Liver (tissue), 8 donors: ENCODE measurements at regions not wholly inside any gene's neighbourhood (a gene's known extent, or its start where the extent isn't known, plus 50 kb on each side); places are given as distances from the start of the nearest gene placed in this dataset.

Experiments
- DNase-seq: peaks from one replicate; pipeline ENCODE4 v3.0.0-alpha.2; 2017; ENCODE audit warnings: low spot score
- H3K27ac ChIP-seq, 2 donors: one replicate each; pipeline ENCODE4 v1.7.0; 2013; ENCODE audit warnings: inconsistent platforms in 2 of 2, low read length in 2 of 2, control low read depth in 1 of 2, low read depth in 1 of 2, mild to moderate bottlenecking in 1 of 2
- H3K27me3 ChIP-seq, 4 donors: one replicate each; pipeline versions ENCODE4 v1.6.1 to v1.7.0; 2013; ENCODE audit warnings: low read length in 3 of 4, inconsistent platforms in 1 of 4, mild to moderate bottlenecking in 1 of 4, moderate library complexity in 1 of 4; ENCODE audit not compliant: control insufficient read depth in 4 of 4, insufficient read depth in 4 of 4
- H3K36me3 ChIP-seq, 4 donors: one replicate each; pipeline versions ENCODE4 v1.6.1 to v1.7.0; 2013; ENCODE audit warnings: low read length in 3 of 4, mild to moderate bottlenecking in 3 of 4, low read depth in 1 of 4, moderate library complexity in 1 of 4; ENCODE audit not compliant: control insufficient read depth in 4 of 4, insufficient read depth in 3 of 4
- H3K4me1 ChIP-seq, 4 donors: one replicate each; pipeline versions ENCODE4 v1.6.1 to v1.7.0; 2013; ENCODE audit warnings: low read length in 3 of 4, mild to moderate bottlenecking in 3 of 4, moderate library complexity in 1 of 4; ENCODE audit not compliant: control insufficient read depth in 4 of 4, insufficient read depth in 4 of 4
- H3K4me3 ChIP-seq, 3 donors: one replicate each; pipeline versions ENCODE4 v1.6.1 to v1.7.0; 2013; ENCODE audit warnings: low read length in 3 of 3, control low read depth in 1 of 3, low read depth in 1 of 3, mild to moderate bottlenecking in 1 of 3
- H3K9ac ChIP-seq, 2 donors: one replicate each; pipeline ENCODE4 v1.7.0; 2013; ENCODE audit warnings: low read length in 2 of 2, mild to moderate bottlenecking in 2 of 2, moderate library complexity in 2 of 2, control low read depth in 1 of 2, low read depth in 1 of 2
- H3K9me3 ChIP-seq, 4 donors: one replicate each; pipeline versions ENCODE4 v1.6.1 to v1.7.0; 2013; ENCODE audit warnings: low read length in 3 of 4; ENCODE audit not compliant: control insufficient read depth in 4 of 4
- EGR1 ChIP-seq, 2 donors: IDR thresholded peaks; 2 replicates each; pipeline ENCODE4 v1.6.1; 2016 to 2018; ENCODE audit warnings: antibody characterized with exemption in 2 of 2, low read depth in 2 of 2
- FOXA1 ChIP-seq: IDR thresholded peaks from 2 replicates; pipeline ENCODE4 v1.6.1; 2016; ENCODE audit warnings: antibody characterized with exemption
- FOXA2 ChIP-seq: IDR thresholded peaks from 2 replicates; pipeline ENCODE4 v1.6.1; 2016; ENCODE audit warnings: antibody characterized with exemption
- GABPA ChIP-seq, 2 donors: IDR thresholded peaks in 1 of 2; conservative IDR thresholded peaks in 1 of 2; 2 replicates each; pipeline ENCODE4 v1.6.1; 2016; ENCODE audit warnings: antibody characterized with exemption in 2 of 2, mild to moderate bottlenecking in 1 of 2, moderate library complexity in 1 of 2
- HNF4A ChIP-seq, 2 donors: conservative IDR thresholded peaks; 2 replicates each; pipeline ENCODE4 v1.6.1; 2016; ENCODE audit warnings: antibody characterized with exemption in 2 of 2, mild to moderate bottlenecking in 2 of 2
- HNF4G ChIP-seq: IDR thresholded peaks from 2 replicates; pipeline ENCODE4 v1.6.1; 2016; ENCODE audit warnings: antibody characterized with exemption
- JUND ChIP-seq, 2 donors: IDR thresholded peaks; 2 replicates each; pipeline ENCODE4 v1.6.1; 2016; ENCODE audit warnings: antibody characterized with exemption in 2 of 2
- MAX ChIP-seq: IDR thresholded peaks from 2 replicates; pipeline ENCODE4 v1.6.1; 2016; ENCODE audit warnings: antibody characterized with exemption
- NR2F2 ChIP-seq: IDR thresholded peaks from 2 replicates; pipeline ENCODE4 v1.6.1; 2016; ENCODE audit warnings: antibody characterized with exemption
- RAD21 ChIP-seq, 2 donors: IDR thresholded peaks; 2 replicates each; pipeline ENCODE4 v1.6.1; 2016; ENCODE audit warnings: antibody characterized with exemption in 2 of 2, mild to moderate bottlenecking in 2 of 2
- RXRA ChIP-seq, 2 donors: IDR thresholded peaks; 2 replicates each; pipeline ENCODE4 v1.6.1; 2017 to 2018; ENCODE audit warnings: antibody characterized with exemption in 2 of 2, mild to moderate bottlenecking in 1 of 2
- SP1 ChIP-seq: IDR thresholded peaks from 2 replicates; pipeline ENCODE4 v1.6.1; 2018; ENCODE audit warnings: antibody characterized with exemption, mild to moderate bottlenecking
- TAF1 ChIP-seq: conservative IDR thresholded peaks from 2 replicates; pipeline ENCODE4 v1.6.1; 2016; ENCODE audit warnings: antibody characterized with exemption, mild to moderate bottlenecking
- YY1 ChIP-seq: IDR thresholded peaks from 2 replicates; pipeline ENCODE4 v1.6.1; 2016; ENCODE audit warnings: antibody characterized with exemption, mild to moderate bottlenecking
- ZBTB33 ChIP-seq: IDR thresholded peaks from 2 replicates; pipeline ENCODE4 v1.6.1; 2016; ENCODE audit warnings: antibody characterized with exemption
- WGBS: extraction: QIAGEN DNeasy Blood & Tissue Kit; methylation state at CpG from one replicate; pipeline ENCODE4 v1.1.7; 2013; 5-methylcytosine and 5-hydroxymethylcytosine counted together
- TF ChIP-seq, protein P1 (sequence below): IDR thresholded peaks from 2 replicates; pipeline ENCODE4 v1.6.1; 2016; ENCODE audit warnings: antibody characterized with exemption
- TF ChIP-seq, protein P2 (sequence below): fragments of 150-350 bp; IDR thresholded peaks from 2 replicates; pipeline ENCODE4 v1.5.1; 2017; ENCODE audit warnings: improper control_type of control experiment, low read depth, low read length; ENCODE audit not compliant: missing input control
- donor health status: healthy.
- donor health status: healthy.
- donor health status: healthy.
- donor health status: healthy.
- donor health status: healthy.

- TF ChIP-seq ZBTB33 = no peak
Measured at GRCh38 chr5:68362331-68362730, 146.8 kb downstream of the PIK3R1 start (continued).

DNA sequence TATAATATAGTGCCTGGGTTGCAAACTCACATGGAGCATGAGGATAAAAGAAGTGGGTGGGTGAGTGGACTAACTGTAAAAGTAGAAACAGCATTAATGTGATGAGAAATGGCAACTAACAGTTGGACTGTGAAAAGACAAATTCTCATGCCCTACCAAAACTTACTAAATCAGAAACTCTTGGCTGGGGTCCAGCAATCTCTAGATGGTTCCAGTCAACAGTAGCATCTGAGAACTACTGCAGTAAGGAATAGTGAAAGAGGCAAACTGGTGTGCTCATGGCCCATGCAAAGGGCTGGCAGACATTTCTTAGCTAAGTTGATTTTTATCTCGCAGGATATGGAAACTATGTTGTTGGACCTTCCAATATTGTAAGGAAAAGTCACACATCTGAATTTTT is 150.3 kb downstream of the PIK3R1 start:
- Histone ChIP-seq H3K9me3 (no peaks in the 10 kb centered on the region), H3K36me3 (no peaks in the 10 kb centered on the region), H3K9ac (no peak overlapping the region), H3K4me3 (no peak overlapping the region), H3K27me3 (no peaks in the 10 kb centered on the region), H3K4me1 (no peaks in the 10 kb centered on the region), H3K27ac (no peak overlapping the region)
- no peak for DNase-seq
- TF ChIP-seq FOXA1 = no peak
- no peak for TF ChIP-seq HNF4G
- no peak for TF ChIP-seq RXRA (IDR thresholded peaks at IDR 0.05)
- no peak for TF ChIP-seq EGR1 (IDR thresholded peaks at IDR 0.05; ENCODE audit: low read depth in 2 of 2)
- TF ChIP-seq, protein P1, sequence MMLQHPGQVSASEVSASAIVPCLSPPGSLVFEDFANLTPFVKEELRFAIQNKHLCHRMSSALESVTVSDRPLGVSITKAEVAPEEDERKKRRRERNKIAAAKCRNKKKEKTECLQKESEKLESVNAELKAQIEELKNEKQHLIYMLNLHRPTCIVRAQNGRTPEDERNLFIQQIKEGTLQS = no peak
- no peak for TF ChIP-seq YY1
- TF ChIP-seq FOXA2 = no peak
- no peak for TF ChIP-seq JUND (IDR thresholded peaks at IDR 0.05)
- TF ChIP-seq NR2F2 = no peak
- no peak for TF ChIP-seq RAD21 (IDR thresholded peaks at IDR 0.05)
- TF ChIP-seq, protein P2, sequence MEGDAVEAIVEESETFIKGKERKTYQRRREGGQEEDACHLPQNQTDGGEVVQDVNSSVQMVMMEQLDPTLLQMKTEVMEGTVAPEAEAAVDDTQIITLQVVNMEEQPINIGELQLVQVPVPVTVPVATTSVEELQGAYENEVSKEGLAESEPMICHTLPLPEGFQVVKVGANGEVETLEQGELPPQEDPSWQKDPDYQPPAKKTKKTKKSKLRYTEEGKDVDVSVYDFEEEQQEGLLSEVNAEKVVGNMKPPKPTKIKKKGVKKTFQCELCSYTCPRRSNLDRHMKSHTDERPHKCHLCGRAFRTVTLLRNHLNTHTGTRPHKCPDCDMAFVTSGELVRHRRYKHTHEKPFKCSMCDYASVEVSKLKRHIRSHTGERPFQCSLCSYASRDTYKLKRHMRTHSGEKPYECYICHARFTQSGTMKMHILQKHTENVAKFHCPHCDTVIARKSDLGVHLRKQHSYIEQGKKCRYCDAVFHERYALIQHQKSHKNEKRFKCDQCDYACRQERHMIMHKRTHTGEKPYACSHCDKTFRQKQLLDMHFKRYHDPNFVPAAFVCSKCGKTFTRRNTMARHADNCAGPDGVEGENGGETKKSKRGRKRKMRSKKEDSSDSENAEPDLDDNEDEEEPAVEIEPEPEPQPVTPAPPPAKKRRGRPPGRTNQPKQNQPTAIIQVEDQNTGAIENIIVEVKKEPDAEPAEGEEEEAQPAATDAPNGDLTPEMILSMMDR = no peak
- no peak for TF ChIP-seq ZBTB33
- no peak for TF ChIP-seq SP1
- no peak for TF ChIP-seq MAX
- TF ChIP-seq GABPA (IDR thresholded peaks at IDR 0.05 in 1 of 2, conservative IDR thresholded peaks at IDR 0.05 in 1 of 2) = no peak
- no peak for TF ChIP-seq TAF1
- WGBS = 97% methylated on average over 1 of the region's 1 CpG

DNA sequence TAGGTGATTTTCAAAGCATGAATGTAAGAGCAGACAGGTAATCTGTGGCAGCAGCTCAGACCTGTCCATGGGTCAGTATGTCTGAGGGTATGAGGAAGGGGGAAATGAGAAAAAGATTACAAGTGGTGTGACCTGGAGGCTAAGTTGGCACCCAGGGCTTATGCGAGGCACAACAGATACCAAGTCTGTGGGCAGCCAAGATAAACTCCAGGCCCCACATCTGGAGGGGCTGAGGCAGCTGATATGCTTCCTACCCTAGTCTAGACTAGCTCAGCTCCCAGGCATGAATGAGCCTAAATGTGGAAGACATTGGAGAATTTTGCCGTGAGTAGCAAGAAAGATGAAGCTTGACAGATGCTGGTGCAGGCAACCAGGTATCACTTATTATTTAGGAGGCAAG is 151.7 kb downstream of the PIK3R1 start:
- 97% methylated on average over 2 of the region's 2 CpGs for whole genome bisulfite sequencing
- TF ChIP-seq TAF1 (no peak), HNF4G (no peak), EGR1 (IDR thresholded peaks at IDR 0.05; ENCODE audit: low read depth in 2 of 2) (no peak), HNF4A (conservative IDR thresholded peaks at IDR 0.05) (no peak), JUND (IDR thresholded peaks at IDR 0.05) (no peak), YY1 (no peak), NR2F2 (no peak), RXRA (IDR thresholded peaks at IDR 0.05) (no peak), ZBTB33 (no peak), RAD21 (IDR thresholded peaks at IDR 0.05) (no peak), MAX (no peak), FOXA1 (no peak)
- TF ChIP-seq, protein P1 = no peak
- TF ChIP-seq, protein P2 = no peak
- Histone ChIP-seq H3K4me3 (no peak overlapping the region), H3K9me3 (no peaks in the 10 kb centered on the region), H3K27me3 (no peaks in the 10 kb centered on the region), H3K9ac (no peak overlapping the region), H3K4me1 (no peaks in the 10 kb centered on the region), H3K36me3 (no peaks in the 10 kb centered on the region), H3K27ac (no peak overlapping the region)
- peak; percentile 75 for DNase-seq
